HK-2 (cell line): ENCODE measurements at regions not wholly inside any gene's neighbourhood (a gene's known extent, or its start where the extent isn't known, plus 50 kb on each side); places are given as distances from the start of the nearest gene placed in this dataset.
"Not testable (repeated sequence)": the region's sequence is repeated elsewhere in the genome, so short reads cannot be mapped to it uniquely, and the experiment has no call there.

Source experiments
- DNase-seq: peaks from one replicate; pipeline ENCODE4 v3.0.0-alpha.2; 2018; ENCODE audit not compliant: unreplicated experiment

GRCh38 chr5:38789777-38790176 lies 56.0 kb upstream of the OSMR start:
- DNase-seq: no peak

GRCh38 chr5:38790268-38790667 lies 55.5 kb upstream of the OSMR start:
- no peak for DNase-seq

- no peak for DNase-seq
These were observed 54.9 kb upstream of the OSMR start for GRCh38 chr5:38790891-38791290.

GRCh38 chr5:38793099-38793498 lies 52.7 kb upstream of the OSMR start:
- DNase-seq: no peak

GRCh38 chr5:38794037-38794436 lies 51.8 kb upstream of the OSMR start:
- not testable (repeated sequence) for DNase-seq

GRCh38 chr5:38794986-38795385 lies 50.8 kb upstream of the OSMR start:
- no peak for DNase-seq

- no peak for DNase-seq
These were observed 49.6 kb upstream of the OSMR start for GRCh38 chr5:38795986-38796741.
